ENCODE measurements at regions not wholly inside any gene's neighbourhood (a gene's known extent, or its start where the extent isn't known, plus 50 kb on each side); places are given as distances from the start of the nearest gene placed in this dataset.

DNA sequence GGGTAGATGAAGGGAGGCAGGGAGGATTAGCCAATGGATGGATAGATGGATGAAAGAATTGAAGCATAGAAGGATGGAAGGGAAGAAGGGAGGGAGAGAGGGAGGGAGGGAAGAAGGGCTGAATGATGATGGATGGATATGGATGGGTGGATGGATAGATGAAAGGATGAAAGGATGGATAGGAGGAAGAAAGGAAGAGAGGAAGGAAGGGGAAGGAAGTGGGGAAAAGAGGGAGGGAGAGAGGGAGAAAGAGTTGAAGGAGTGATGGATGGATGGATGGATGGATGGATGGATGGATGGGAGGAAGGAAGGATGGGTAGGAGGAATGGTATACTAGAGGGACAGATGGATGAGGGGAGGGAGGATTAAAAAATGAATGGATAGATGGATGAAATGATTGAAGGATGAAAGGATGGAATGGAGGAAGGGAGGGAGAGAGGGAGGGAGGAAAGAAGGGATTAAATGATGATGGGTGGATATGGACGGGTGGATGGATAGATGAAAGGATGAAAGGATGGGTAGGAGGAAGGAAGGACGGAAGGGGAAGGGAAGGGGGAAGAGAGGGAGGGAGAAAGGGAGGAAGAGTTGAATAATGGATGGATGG lies 145.9 kb downstream of the MN1 start:
- DNase-seq: no peak

DNA sequence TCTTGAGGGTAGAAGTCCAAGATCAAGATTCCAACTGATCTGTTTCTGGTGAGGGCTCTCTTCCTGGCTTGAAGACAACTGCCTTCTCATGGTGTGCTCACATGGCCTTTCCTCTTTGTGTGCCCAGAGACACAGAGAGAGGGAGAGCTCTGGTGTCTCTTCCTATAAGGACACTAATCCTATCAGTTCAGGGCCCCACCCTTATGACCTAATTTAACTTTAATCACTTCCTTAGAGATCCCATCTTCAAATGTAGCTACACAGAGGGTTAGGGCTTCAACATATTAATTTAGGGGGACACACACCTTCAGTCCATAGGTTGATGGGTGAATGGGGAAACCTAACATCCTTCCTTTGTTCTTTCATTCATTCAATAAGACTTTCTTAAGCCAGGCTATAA lies 144.6 kb downstream of the MN1 start:
- DNase-seq: no peak

DNA sequence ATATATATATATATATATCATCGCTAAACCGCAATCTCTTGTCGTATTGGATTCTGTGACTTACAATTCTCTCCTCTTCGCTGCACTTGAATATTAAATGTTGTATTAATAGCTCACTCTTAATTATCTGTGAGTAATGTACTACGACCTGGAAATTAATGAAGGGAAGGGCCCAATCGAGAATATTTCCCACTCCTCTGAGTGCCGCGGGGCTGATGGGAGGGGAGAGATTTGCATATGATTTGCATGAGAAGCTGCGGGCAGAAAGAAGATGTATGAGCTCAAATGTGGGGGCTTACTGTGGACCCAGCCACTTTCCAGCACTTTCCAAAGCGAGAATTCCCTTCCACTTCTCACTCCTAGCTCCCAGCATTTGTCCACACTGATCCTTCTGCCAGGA lies 141.2 kb downstream of the MN1 start:
- DNase-seq: no peak

DNA sequence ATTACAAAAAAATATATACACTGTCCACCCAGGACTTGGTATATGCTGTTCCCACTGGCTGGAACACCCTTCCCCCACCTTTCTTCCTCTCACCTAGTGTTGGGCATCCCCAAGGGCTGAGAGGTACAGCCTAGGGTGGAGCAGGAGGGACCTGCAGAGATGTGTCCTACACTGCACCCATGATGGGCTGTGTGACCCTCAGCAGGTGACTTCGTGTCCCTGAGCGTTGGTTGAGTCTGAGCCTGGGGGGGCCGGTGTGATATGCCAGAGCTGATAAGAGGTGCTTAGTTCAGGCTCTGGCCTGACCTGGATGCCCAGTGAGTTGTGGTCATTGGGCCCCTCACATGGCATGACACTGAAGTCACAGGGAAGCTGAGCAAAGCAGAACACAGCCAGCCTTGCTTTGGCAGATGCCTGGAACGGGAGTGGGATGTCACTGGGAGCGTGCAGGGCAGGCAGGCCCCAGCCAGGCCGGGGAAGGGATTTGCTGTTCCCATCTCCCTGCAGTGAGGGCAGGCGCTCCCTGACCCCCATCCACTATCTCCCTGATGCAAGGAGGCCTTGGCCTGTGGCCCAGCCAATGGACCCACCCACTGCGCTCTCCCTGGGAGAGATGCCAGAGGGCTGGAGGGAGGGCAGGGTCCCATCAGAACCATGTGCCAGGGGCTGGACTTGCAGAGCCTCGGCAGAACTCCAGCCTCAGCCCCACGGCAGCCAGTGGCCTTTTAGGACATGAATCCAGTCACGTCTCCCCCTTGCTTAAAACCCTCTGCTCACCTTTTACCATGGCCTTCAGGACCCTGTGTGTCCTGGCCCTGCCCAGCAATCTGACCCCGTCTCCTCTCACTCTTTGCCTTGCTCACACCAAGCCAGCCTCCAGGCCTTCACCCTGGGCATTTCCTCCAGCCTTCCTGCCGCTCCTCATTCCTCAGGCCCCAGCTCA lies 138.9 kb downstream of the MN1 start:
- no peak for DNase-seq

DNA sequence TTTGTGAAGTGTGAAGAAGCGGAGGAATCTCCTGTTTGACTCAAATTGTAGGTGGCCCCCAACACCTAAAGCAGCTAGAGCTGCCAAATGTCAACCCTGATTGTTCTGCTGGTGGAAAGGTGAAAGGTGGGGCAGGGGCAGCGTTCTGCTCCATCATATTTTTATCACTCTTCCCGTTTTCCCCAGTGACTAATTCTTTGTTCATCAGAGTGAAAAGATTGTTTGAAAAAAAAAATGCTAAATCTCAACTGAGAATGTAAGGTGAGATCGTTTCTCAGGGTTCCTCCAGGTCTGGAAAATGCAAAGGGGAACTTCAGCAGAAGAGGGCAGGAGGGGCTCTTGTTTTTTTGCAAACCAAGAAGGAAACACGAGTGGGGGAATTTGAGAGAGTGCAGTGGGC lies 137.7 kb downstream of the MN1 start:
- no peak for DNase-seq

DNA sequence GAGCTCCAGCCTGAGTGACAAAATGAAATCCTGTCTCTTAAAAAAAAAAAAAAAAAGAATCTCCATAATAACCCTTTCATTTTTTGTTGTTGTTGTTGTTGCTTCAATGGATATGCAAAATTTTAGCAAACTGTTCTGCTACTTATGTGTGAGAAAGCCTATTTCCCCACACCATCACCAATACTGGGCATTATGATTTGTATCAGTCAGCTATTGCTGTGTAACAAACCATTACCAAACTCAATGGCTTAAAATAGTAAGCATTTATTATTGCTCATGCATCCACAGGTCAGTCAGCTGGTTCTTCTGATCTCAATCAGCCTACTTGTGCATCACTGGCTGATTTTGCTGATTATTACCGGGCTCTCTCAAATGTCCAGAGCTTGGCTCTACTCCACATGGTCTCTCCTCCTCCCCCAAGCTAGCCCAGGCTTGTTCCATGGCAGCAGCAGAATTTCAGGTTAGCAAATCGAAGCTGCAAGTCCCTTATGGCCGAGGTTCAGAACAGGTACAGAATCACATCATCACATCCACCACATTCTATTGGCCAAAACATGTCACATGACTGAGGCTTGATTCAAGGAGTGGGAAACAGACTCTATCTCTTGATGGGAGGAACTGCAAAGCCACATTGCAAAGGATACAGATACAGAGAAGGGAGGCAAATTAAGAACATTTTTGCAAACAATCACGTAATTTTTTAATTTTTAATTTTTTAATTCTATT lies 135.1 kb downstream of the MN1 start:
- no peak for DNase-seq

DNA sequence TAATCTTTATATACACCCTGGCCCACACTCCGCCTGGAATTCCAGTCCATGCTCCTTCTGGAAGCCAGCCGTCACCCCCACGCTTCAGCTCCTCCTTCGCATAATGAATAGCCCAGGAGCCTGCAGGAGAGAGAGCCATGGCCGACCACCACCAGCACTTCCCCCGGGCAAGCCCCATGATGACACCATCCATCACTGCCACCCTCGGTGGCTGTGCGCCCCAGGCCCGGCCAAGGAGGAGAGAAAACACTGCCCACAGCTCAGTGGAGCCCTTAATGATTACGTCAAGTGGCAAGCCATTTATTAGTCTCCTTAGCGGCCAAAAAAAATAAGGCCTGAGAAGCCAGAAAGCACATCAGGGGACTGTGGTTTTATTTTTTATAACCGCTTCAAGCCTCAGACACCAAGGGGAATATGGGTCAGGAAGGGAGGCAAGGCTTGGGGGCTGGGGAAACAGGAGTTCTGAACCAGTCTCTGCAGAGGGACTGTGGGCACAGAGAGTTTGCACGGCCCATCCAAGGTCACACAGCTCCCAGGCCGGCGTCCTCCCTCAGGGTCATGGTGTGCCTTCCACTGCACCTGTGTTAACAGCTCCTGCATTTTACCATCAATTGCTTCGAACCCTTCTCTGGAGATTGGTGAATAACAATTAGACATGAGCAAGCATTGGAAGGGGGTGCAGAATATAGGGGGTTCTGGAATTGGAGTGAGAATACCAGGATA lies 134.3 kb downstream of the MN1 start:
- DNase-seq: peak; percentile 25

DNA sequence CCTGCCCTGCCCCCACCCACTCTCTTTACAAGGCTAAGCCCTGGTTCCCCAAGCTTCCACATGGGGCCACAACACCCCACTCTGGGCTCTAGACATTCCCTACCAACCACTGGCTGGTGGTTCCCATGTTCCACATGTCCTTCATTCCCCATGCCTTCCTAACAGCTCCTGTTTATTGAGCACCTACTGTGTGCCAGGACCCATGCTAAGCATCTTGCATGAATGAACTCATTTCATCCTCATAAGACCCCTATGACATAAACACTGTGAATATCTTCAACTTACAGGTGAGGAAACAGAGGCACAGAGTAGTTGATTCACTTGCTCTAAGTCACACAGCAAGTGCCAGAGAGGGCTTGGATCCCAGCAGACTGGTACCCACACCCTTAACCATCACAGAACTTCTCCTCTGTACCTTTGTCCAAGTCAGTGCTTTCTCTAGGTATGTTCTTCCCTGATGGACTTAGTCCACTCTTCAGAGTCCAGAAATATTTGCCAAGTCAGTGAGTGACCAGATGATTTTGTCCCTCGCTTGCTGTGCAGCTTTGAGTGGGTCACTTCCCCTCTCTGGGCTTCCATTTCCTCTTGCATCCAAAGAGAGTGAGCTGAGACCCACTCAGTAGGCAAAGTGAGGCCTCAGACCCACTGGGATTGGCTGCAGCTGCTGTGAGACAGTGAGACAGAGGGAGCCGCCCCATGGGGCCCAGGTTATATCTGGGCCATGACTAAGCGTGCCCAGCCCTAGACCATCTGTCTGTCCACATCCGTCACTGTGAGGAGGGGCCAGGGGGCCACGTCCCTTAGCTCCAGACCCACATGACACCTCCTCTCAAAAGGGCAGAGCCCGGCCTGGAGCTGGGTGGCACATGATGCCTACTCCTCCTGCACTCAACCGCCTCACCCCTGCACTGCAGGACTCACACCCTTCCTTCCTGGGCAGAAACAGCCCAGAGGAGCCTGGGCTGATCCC lies 132.4 kb downstream of the MN1 start:
- DNase-seq: peak; percentile 72

DNA sequence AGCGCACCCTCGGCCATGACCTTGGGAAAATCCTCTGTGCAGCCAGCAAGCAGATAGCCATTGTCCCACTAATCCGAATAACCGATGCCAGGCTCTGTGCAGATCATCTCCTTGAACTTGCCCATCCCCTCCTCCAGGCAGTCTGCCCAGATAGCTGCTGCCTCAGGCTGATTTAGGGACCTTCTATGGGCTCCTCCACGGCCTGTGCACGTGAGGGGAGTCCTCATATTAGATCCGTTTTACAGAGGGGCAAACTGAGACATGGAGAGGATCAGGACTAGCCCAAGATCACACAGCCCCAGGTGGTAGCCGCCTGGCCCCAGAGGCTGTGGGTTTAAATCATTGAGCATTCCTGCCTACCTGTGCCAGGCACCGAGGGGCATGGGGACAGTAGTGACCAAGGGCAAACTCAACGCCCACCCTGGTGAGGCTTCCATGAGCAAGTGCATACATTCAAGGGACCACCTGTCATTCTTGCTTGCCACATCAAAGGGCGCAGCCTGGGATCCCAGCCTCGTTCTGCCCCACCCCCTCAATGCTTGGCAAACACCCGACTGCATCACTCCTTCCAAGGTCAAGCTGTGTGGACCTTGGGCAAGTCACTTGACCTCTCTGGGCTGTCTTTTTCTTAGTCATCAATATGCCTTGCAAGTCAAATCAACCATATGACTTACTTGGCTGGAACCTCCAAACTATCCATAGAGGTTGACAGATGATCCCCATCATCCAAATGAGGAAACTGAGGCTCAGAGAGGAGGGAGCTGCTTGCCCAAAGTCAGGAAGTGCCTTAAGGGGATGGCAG lies 131.6 kb downstream of the MN1 start:
- DNase-seq: no peak

DNA sequence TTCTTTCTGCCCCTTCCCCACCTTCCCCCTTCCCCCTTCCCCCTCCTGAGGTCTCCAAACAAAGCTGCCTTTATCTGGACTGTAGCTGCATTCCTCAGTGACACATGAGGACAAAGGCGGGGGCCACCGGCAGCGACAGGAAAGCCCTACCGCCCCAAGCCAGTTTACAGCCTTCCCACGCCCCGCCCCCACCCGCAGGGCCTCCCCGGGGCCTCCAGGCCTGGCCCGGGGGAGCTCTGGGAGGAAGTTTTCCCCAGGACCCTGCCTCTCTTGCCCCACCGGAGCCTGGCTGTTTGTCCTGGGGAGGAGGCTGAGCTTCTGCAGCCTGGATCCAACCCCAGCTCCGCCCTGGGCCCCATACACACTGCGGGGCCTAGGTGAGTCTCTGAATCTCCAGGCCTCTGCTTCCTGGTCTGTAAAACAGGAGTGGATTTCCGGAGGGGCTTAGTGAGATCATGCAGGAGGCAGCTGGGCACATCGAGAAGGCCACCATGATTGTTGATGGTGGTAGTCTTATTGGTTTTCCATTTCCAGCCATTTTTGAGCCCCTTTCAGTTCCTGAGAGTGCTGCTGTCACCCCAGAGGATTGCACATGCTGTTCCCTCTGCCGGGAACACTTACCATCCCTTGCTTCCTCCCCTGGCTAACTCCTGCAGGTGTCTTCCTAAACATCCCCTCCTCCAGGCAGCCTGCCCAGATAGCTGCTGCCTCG lies 130.7 kb downstream of the MN1 start:
- DNase-seq: peak; percentile 45

DNA sequence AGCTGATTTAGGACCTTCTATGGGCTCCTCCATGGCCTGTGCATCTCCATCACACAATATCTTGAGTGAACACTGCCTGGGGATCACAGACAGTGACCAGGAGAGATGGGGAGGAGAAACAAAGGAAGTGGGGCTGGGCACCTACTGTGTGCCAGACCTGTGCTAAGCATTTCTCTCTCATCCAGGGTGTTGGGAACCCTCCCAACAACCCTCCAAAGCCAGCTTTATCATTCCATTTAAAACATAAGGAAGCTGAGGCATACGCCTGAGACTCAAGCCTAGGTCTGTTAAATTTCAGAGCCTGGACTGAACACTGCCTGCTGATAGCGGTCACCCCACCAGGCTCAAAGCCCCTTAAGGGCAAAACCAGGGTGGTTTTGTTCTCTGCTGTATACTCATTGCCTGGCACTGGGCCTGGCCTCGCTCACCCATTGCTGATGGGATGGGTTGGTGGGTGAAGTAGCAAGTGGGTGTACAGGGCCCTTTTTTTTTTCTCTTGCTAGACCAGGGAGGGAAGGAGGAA lies 130.1 kb downstream of the MN1 start:
- no peak for DNase-seq

DNA sequence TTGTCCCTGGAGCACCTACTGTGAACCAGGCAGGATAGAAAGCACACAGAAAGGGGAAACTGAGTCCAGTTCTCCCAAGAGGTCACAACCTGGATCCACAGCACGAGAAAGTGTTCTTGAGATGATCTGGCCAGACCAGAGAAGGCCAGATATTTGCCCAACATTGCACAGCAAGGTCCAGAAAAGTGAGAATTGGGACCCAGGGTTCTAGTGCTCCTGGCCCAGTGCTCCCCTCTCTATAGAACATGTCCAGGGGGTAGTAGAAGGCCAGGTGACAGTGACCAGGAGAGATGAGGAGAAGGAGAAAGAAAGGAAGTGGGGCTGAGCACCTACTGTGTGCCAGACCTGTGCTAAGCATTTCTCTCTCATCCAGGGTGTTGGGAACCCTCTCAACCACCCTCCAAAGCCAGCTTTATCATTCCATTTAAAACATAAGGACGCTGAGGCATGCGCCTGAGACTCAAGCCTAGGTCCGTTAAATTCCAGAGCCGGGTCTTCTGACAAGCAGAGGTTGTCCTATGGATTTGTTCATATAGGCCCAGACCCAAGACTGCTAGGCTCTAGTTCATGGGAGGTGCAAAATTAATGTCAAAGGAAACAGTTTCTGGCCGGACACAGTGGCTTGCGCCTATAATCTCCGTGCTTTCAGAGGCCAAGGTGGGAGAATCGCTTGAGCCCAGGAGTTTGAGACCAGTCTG lies 128.7 kb downstream of the MN1 start:
- no peak for DNase-seq

DNA sequence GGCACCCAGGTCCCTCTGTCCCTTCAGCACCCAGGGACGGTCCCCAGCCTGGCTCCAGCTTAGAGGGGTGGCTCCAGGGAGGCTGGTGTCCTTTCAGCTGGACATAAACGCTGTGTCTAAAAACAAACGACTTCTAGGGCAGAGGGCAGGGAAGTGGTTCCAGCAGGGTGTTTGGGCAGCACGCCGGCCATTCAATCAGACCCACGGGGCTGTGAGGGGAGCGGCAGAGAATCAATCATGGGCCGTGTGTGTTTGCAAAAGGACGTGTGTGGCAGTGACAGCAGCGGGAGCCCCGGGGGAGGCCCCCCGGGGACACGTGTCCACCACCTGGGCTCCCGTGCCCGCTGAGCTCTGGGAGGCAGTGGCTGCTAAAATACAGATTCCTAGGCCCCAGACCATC lies 127.7 kb downstream of the MN1 start:
- DNase-seq: no peak

DNA sequence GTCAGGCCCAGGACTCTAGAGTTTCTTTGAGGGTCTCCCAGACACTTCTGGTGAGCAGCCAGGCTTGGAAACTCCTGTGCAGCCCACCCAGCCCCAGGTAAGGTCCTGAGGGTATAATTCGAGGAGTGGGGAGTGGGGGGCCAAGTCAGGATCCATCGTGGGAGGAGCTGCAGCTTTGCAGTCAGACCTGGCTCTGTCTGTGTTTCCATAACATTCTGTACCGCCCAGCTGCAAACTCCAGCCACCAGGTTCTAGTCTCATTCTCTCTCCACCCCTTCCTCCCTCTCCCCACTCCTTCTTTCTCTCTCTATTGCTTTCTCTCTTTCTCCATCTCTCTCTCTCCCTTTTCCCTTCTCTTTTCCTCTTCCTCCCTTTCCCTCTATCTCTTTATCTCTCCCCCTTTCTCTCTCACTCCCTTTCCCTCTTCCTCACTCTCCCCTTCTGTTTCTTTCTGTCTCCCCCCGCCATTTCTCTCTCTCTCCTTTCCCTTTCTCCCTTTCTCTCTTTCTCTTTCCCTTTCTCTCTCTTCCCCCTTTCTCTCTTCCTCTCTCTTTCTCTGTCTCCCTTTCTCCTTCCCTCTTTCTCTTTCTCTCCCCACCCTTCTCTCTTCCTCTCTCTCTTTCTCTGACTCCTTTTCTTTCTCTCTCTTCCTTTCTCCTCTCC lies 127.2 kb downstream of the MN1 start:
- no peak for DNase-seq

DNA sequence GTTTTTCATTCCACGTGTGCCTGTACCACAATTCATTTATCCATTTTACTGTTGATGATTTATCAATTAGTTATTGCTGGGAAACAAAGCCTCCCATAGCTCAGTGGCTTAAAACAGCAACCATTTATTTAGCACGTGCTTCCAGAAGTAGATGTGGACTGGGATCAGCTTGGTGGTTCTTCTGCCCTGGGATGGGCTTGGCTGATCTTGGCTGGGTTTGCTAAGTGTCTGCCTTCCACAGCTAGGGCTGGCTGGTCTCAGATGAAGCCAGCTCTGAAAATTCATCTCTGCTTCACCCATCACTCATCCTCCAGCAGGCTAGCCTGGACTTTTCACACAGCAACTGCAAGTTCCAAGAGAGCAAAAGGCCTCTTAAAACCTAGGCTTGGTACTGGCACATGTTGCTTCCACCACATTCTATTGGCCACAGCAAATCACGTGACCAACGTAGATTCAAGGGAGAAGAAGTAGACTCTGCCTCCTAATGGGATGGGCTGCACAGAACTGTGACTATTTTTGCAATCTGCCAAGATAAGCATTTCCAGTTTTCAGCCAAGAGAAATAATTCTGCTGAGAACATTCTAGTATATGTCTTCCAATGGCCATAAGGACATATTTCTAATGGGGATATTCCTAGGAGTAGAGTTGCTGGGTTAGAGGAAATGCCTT lies 124.9 kb downstream of the MN1 start:
- DNase-seq: peak; percentile 44

DNA sequence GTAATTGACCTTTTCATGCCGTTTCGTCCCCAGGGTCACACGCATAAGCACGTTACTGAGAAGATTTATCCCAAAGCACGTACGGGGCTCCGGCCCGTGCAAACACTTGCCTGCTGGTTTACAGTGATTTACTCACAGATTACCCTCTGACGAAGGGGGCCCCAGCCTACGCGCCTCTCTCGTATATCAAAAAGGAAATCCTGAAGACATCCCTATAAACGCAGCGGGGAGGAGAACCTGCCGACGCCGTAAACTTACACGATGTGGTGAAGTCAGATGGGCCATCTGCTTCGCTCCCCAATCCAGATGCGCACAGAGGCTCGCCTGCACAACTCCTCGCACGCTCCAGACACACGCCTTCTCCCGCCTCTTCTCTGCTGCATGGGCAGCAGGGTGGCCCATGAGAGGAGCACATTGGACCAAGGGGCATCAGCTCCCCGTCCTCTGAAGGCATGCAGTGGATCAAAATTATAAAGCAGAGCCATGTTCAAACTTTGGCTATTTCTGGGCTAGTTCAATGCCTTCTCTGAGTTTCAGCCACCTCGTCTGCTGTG lies 123.6 kb downstream of the MN1 start:
- DNase-seq: no peak

DNA sequence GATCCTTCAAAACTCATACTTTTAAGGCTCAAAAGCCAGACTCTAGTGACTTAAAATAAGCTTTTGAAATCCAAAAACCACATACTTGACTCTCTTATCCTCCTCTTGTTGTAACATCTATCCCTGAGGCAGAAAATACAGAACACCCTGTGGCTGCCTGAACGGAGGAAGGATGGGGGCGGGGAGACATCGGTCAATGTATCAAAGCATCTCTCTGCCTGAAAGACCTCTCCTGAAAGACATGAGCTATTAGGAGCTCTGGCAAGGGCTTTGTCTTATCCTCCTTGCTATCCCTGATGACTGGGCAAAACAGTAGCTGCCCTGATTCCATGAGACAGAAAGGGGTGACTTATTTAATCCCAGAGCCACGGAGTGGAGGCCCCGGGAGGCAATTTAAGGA lies 122.4 kb downstream of the MN1 start:
- DNase-seq: no peak
